HG03064 (cell line): ENCODE measurements at regions not wholly inside any gene's neighbourhood (a gene's known extent, or its start where the extent isn't known, plus 50 kb on each side); places are given as distances from the start of the nearest gene placed in this dataset.

Experiments
- ATAC-seq: cut with Tn5 transposase; IDR thresholded peaks from one replicate; pipeline ENCODE4 v1.9.1; 2021; ENCODE audit warnings: low read depth; ENCODE audit not compliant: unreplicated experiment

GRCh38 chr4:157978680-157979361 is 194.0 kb downstream of the GASK1B start:
- peak; percentile 77 for ATAC-seq

DNA sequence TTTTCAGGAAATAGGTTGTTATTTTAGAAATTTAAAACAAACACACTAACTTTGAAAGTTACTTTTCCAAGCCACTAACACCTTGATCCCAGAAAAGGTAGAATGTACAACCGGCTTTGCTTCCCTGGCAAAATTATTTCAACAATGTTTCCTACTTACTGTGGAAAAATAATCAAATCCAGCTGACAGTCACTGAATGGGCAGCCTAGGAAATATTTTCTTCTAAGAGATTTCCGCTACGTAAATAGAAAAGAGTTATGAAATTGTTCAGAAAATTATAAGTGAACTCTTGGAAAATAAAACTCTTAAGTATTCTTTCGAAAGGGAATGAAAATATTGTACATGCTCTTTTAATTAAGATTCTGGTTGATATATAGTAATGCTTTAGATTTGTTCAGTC is 195.7 kb downstream of the GASK1B start:
- ATAC-seq = no peak

DNA sequence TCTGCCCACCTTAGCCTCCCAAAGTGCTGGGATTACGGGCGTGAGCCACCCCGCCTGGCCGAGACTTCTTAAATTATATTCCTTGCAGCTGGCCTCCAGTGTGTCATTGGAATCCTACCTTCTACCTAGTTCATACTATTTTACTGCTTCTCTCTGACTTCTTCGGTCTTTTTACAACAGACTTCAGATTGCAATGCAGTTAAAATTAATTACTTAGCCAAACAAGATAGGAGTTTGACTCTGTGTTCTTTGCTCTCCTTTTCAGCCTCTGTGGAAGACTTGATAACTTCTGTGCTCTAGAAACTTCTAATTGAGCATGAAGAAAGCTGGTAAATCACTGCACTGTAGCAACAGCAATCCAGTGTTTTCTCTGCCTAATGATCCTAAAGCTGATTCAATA is 199.5 kb downstream of the GASK1B start:
- ATAC-seq = no peak

DNA sequence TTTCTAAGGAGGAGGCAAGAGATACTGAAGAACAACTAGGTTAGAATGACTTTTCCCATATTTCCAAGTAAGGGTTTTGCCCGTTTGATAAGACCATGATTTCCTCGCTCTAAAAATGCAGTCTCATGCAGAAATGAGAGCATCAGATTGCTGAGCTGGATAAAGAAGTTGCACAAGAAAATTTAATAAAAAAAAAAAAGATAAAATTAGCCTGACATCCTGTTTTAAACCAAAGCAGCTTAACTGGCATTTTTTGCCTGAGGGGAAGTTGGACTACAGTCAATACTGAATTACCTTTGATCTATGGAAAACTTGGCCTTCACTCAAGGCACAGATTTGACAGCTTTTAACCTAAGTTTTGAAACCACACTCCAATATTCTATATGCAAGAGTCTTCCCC is 208.4 kb downstream of the GASK1B start:
- no peak for ATAC-seq

DNA sequence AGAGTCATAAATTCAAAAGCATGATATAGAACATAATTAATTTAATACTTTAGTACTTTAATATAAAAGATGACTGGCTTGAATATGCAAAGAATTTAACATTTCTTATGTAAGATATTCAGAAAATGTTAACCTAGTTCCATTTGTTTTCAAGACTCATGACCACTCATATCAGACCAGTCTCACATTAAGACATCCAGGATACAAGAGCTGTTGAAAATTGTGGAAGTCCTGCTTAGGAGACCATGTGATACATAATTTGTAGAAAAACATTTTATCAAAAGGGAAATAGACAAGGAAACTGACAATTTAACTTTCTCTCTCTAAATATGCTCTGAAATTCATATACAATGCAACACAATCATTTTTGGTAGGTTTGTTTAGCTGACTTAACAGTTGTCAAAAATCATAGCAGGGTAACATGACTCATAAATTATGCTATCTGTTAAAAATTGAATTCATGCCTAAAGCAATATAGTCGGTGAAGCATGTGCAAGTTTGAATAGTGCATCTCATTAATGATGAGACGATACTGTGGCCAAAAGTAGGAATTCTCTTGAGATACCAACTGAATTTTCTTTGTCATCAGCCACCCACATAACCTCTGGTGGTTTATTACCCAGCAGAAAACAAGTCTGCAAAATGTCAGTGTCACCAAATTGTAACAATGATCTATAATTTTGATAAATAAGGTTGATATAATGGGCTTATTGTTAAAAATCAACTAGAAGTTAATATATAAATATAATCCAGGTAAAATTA is 211.4 kb downstream of the GASK1B start:
- no peak for ATAC-seq

DNA sequence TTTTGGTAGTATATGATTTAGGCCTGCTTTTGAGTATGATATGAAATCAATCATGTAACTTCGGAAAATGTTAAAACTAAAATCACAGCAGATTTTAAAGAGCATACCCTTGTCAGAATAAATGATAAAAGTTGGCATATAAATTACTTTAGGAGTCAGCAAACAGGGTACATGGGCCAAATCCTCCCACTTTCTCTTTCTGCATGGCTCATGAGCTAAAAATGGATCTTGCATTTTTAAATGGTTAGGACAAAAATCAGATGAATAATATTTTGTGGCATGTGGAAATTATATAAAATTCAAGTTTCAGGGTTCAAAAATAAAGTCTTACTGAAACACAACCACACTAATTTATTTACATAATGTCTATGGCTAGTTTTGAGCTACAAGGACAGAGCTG is 214.9 kb downstream of the GASK1B start:
- ATAC-seq = no peak

GRCh38 chr4:157942017-157942416 is 230.8 kb downstream of the GASK1B start:
- no peak for ATAC-seq

DNA sequence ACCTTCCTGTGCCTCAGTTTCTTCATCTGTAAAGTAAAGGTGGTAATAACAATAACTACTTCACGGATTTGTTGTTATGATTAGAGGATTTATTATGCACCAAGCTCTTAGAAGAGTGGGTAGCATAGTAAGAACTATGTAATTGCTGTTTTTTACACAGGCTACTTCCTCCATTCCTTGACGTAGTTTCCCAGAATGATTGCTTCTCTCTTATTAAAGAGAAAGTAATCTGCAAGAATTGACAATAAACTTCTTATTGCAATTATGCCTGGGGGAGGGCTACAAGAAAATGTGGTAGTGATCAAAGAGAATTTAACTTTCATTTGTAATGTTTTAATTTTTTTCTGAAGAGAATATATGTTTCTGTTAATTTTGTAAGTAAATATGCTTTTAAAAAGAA is 238.7 kb downstream of the GASK1B start:
- no peak for ATAC-seq

GRCh38 chr4:157932936-157933335 is 239.9 kb downstream of the GASK1B start:
- ATAC-seq = no peak

- no peak for ATAC-seq
Observed at GRCh38 chr4:157929486-157929885, 243.3 kb downstream of the GASK1B start.

DNA sequence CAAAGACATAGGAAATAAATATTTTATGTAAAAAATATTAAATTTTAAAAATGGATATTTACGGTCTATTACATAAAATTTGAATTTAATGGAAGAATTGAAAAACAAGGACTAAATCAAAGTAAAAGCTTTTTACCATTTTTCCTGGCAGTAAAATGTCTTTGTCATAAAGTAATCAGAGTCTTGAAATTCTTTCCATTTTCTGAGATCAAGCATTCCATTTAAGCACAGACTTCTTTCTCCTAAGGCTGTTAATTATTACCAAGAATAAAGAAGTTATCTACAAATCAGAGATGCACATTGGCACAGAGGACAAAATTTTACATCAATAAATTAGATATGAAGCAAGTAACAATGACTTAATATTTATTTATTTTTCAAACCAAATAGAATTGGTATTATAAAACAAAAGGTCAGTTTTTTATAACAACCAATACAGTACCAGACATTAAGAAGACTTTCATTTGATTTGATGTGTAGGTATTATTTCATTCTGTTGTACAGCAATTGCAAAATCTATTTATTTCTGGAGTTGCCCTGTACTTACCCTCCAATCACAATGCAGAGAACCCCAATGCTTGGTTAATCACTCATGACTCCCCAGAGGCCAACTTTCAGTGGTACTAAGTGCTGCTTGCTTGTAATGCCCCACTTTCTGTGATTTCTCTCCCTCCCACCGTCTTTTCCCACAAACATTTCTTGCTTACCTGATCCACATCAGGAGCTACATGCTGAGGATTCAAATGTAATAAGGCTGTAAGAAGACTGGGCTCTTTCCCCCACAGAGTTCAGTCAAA is 254.6 kb downstream of the GASK1B start:
- no peak for ATAC-seq

- no peak for ATAC-seq
Observed at GRCh38 chr4:157912212-157912611, 260.6 kb downstream of the GASK1B start.

DNA sequence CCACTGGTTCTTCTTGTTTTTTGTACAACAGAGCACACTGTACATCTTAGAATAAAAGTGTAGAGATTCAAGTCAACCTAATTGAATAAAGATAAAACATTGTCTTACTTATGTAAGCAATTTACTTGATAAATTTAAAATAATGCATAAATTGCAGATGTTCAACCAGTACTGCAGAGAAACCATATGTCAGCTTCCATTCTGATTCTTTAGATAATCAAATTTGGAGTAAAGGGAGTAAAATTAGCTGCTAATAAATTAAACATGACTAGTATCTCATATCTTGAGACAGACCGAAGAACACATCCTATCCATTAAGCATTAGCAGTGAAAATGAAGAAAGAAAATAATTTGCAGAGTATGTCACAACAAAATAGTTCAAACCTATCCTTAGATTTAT is 261.2 kb downstream of the GASK1B start:
- no peak for ATAC-seq

DNA sequence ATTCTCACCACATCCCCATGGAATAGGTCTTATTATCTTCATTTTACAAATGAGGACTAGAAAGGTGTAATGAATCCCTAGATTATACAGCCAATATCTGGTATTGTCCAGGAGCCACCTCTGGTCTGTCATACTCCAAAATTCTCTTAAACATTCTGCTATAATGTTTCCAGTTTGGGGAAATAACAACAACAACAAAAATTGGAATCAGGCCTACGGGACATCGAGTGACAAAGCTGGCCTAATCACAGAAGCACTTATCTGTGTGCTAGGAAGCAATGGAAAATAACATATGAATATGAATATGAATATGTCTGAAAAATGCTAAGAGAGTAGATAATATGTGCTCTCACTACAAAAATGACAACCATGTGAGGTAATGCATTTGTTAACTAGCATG is 264.1 kb downstream of the GASK1B start:
- ATAC-seq = no peak

GRCh38 chr4:157908031-157908430 is 264.8 kb downstream of the GASK1B start:
- ATAC-seq = no peak

- ATAC-seq = no peak
Observed at GRCh38 chr4:157907226-157907946, 265.4 kb downstream of the GASK1B start.

GRCh38 chr4:157898836-157899605 is 273.8 kb downstream of the GASK1B start:
- no peak for ATAC-seq

DNA sequence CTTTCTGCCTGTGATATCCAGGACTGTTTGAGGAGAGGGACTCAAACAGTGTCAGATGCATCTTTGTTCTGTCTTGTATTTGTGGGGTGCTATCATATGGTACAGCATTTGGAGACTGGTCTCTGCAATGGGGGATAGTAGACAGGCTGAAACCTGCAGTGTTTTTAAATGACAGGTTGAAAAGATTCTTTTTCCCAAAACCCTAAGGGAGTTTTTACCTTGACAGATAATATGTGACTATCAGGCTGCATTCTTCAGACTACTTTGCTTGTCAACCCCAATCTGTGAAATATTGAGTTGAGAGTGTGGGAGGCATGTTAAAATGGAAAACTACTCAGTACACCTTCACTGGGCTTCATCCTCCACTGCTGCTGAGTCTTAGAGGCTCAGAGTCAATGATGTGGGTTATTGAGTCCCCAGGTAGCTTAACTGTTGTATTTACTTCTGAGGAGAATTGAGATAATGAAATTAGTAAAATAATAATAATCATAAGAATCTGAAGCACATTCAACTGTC is 274.9 kb downstream of the GASK1B start:
- ATAC-seq = no peak

DNA sequence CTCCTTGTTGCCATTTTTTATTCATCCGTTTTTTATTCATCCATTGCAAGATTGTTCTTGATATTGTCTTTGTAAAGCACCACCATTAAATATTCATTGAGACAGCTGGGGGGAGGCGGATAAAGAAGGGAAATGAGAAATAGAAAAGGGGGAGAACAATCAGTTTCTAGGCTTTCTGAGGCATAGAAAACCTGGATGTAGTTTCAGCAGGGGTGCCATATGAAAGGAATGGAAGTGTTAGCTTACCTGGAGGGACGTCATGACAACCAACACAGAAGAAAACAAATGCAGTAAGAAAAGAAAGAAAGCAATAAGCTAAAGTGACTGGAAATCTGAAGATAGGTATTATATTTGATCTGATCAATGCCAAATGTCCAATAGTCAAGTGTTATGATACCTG is 276.1 kb downstream of the GASK1B start:
- no peak for ATAC-seq

DNA sequence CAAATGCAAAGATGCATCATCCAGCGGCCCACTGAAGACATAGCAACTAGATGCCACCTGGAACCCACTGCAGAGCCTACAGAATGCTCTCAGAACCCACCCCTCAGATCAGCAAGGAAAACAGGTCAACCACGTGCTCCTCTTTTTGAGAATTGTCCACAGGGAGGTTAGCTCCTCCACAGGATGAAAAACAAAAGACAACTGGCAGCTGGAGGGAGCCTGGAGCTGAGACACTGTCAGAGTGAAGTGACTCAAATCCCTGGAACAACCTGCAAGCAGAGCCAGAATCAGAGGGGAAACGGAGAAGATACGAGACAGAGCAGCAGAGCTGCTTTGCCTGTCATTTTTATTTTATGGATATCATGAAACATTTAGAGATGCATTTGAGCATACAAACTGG is 277.6 kb downstream of the GASK1B start:
- no peak for ATAC-seq
